Lower leg skin (tissue), 3 donors: ENCODE measurements at regions not wholly inside any gene's neighbourhood (a gene's known extent, or its start where the extent isn't known, plus 50 kb on each side); places are given as distances from the start of the nearest gene placed in this dataset.

ENCODE experiments used
- POLR2A ChIP-seq, 2 donors: fragments of 450-650 bp; IDR thresholded peaks; one replicate each; pipeline ENCODE4 v1.6.1; 2016 to 2017; ENCODE audit warnings: antibody characterized with exemption in 2 of 2, mild to moderate bottlenecking in 1 of 2, moderate library complexity in 1 of 2
- TF ChIP-seq, protein P1 (sequence below), 3 donors: fragments of 450-650 bp; IDR thresholded peaks; one replicate each; pipeline ENCODE4 v1.5.1; 2016; ENCODE audit warnings: antibody characterized with exemption in 3 of 3, mild to moderate bottlenecking in 3 of 3, moderate library complexity in 2 of 3

DNA sequence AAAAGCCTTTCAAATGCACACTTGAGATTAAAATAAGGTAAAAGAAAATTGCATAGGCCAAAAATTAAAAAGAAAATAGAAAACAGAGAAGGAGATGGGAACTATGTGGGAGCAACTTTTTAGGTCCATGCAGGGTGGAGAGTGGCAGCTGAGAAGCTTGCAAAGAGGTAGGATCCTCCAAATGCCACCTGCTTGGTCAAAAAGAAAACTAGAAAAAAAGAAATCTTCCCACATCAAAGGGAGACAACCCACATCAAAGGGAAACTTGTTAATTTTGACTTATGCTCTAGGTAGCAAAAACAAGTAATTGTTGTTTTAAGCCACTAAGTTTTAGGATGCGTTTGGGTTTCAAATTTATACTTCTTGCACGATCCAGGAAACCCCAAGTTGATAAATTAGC lies 342.9 kb downstream of the IL20RB start:
- TF ChIP-seq, protein P1, sequence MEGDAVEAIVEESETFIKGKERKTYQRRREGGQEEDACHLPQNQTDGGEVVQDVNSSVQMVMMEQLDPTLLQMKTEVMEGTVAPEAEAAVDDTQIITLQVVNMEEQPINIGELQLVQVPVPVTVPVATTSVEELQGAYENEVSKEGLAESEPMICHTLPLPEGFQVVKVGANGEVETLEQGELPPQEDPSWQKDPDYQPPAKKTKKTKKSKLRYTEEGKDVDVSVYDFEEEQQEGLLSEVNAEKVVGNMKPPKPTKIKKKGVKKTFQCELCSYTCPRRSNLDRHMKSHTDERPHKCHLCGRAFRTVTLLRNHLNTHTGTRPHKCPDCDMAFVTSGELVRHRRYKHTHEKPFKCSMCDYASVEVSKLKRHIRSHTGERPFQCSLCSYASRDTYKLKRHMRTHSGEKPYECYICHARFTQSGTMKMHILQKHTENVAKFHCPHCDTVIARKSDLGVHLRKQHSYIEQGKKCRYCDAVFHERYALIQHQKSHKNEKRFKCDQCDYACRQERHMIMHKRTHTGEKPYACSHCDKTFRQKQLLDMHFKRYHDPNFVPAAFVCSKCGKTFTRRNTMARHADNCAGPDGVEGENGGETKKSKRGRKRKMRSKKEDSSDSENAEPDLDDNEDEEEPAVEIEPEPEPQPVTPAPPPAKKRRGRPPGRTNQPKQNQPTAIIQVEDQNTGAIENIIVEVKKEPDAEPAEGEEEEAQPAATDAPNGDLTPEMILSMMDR (IDR thresholded peaks at IDR 0.05), result no peak
- TF ChIP-seq POLR2A (IDR thresholded peaks at IDR 0.05), result no peak
